ENCODE measurements at regions not wholly inside any gene's neighbourhood (a gene's known extent, or its start where the extent isn't known, plus 50 kb on each side); places are given as distances from the start of the nearest gene placed in this dataset.
"Not testable (repeated sequence)": the region's sequence is repeated elsewhere in the genome, so short reads cannot be mapped to it uniquely, and the experiment has no call there.

- DNase-seq = no peak
Observed at GRCh38 chr14:83151571-83151970, 1617.9 kb upstream of the SEL1L start.

- no peak for DNase-seq
Observed at GRCh38 chr14:83153081-83153480, 1619.4 kb upstream of the SEL1L start.

GRCh38 chr14:83162361-83162929 is 1628.8 kb upstream of the SEL1L start:
- no peak for DNase-seq

- no peak for DNase-seq
Observed at GRCh38 chr14:83163016-83163415, 1629.4 kb upstream of the SEL1L start.

GRCh38 chr14:83164016-83164415 is 1630.4 kb upstream of the SEL1L start:
- no peak for DNase-seq

- DNase-seq = no peak
Observed at GRCh38 chr14:83164591-83164990, 1630.9 kb upstream of the SEL1L start.

- DNase-seq = no peak
Observed at GRCh38 chr14:83170165-83170564, 1636.5 kb upstream of the SEL1L start.

GRCh38 chr14:83171761-83172160 is 1638.1 kb upstream of the SEL1L start:
- DNase-seq = no peak

- no peak for DNase-seq
Observed at GRCh38 chr14:83172363-83172762, 1638.7 kb upstream of the SEL1L start.

- no peak for DNase-seq
Observed at GRCh38 chr14:83173687-83174086, 1640.0 kb upstream of the SEL1L start.

GRCh38 chr14:83184531-83184930 is 1650.9 kb upstream of the SEL1L start:
- DNase-seq = no peak

- not testable (repeated sequence) for DNase-seq
Observed at GRCh38 chr14:83188311-83188710, 1654.7 kb upstream of the SEL1L start.

- no peak for DNase-seq
Observed at GRCh38 chr14:83196236-83196635, 1662.6 kb upstream of the SEL1L start.

- no peak for DNase-seq
Observed at GRCh38 chr14:83197271-83197670, 1663.6 kb upstream of the SEL1L start.

GRCh38 chr14:83207550-83207949 is 1673.9 kb upstream of the SEL1L start:
- DNase-seq = no peak

GRCh38 chr14:83208341-83208740 is 1674.7 kb upstream of the SEL1L start:
- DNase-seq = no peak

GRCh38 chr14:83217492-83217891 is 1683.8 kb upstream of the SEL1L start:
- no peak for DNase-seq

- DNase-seq = no peak
Observed at GRCh38 chr14:83247924-83248639, 1714.4 kb upstream of the SEL1L start.

GRCh38 chr14:83251402-83251801 is 1717.7 kb upstream of the SEL1L start:
- DNase-seq = no peak

GRCh38 chr14:83253870-83254269 is 1720.2 kb upstream of the SEL1L start:
- no peak for DNase-seq

- DNase-seq = no peak
Observed at GRCh38 chr14:83255015-83255726, 1721.5 kb upstream of the SEL1L start.

GRCh38 chr14:83255727-83256090 is 1722.1 kb upstream of the SEL1L start:
- no peak for DNase-seq

- no peak for DNase-seq
Observed at GRCh38 chr14:83257466-83258439, 1724.1 kb upstream of the SEL1L start.
